Medulla oblongata (tissue), 1 donor: ENCODE measurements at regions not wholly inside any gene's neighbourhood (a gene's known extent, or its start where the extent isn't known, plus 50 kb on each side); places are given as distances from the start of the nearest gene placed in this dataset.
"Not testable (repeated sequence)": the region's sequence is repeated elsewhere in the genome, so short reads cannot be mapped to it uniquely, and the experiment has no call there.

Experiments
- DNase-seq: peaks from one replicate; pipeline ENCODE4 v3.0.0-alpha.2; 2015; ENCODE audit errors: extremely low spot score

DNA sequence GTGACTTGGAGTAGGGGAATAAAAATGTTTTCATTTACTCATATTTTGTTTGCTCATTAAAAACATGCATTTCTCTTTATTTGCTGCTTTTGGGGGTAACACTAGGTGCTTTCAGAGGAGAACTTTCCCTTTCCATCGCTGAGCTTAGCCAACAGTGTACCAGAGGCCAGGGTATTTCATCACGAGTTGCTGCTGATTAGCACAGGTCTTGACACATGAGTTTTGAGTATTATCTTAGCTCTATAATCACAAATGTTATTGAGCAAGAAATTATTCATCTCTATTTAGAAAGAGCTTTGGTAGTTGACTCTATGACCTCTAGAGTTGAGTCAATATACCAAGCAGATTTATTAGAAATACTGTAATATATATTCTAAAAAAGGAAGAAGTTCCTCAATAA, 375.9 kb downstream of the NXPH1 start:
- no peak for DNase-seq

- no peak for DNase-seq
These were observed 384.1 kb downstream of the NXPH1 start for GRCh38 chr7:8817448-8818036.

GRCh38 chr7:8818406-8818805, 385.0 kb downstream of the NXPH1 start:
- no peak for DNase-seq

GRCh38 chr7:8822595-8822994, 389.2 kb downstream of the NXPH1 start:
- DNase-seq = no peak

DNA sequence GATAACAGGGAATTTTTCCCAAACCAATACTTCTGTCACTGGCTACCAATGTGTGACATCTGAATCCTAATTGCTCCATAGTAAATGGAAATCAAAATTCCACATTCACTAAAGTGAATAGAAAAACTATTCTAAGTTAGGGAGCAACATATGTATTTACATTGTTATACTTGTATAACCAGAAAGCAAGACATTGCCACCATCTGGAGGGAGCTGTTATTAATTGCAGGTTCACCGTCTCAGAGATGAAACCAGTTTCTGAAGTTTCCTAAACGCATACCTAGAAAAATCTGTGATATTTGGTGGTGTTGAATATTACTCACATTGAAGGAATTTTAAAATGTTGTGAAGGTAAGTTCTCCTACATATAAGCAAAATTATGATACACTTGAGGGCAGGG, 390.1 kb downstream of the NXPH1 start:
- DNase-seq = no peak

GRCh38 chr7:8827329-8827728, 393.9 kb downstream of the NXPH1 start:
- DNase-seq = no peak

DNA sequence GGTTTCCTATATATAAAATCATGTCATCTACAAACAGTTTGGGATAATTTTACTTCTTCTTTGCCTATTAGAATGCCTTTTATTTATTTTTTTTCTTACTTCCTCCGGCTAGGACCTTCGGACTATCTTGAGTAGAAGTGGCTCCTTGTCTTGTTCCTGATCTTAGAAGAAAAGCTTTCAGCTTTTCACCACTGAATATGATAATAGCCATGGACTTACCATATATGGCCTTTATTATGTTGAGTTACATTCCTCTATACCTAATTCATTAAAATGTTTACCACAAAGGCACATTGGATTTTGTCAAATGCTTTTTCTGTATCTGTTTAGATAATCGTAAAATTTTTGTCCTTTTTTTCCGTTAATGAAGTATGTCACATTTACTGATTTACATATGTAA, 395.7 kb downstream of the NXPH1 start:
- no peak for DNase-seq

DNA sequence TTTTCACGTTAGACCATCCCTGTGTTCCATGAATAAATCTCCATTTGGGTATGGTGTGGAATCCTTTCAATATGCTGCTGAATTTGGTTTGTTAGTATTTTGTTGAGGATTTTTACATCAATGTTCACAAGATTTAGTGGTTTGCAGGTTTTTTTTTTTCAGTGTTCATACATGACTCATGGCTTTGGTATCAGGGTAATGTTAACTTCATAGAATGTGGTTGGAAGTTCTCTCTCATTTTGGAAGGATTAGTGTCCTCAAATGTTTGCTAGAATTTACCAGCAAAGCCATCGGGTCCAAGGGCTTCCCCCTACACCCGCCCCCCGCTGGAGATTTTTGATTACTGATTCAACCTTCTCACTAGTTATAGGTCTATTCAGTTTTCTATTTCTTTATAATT, 398.0 kb downstream of the NXPH1 start:
- no peak for DNase-seq

DNA sequence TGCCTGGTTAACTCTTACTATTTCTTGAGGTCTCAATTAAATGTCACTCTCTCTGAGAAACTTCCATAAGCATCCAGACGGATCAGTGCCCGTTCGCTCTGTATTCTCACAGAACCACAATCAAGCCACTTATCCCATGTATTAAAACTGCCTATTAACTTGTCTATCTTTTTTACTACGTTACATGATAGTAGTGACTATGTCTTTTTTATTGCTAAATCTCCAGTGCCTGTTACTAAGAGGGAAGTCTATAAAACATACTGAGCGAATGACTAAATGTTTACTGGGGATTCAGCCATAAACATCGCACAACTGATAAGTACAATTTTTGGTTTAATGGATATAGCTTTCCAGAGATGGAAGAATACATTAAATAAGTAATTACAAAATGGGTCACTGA, 399.9 kb downstream of the NXPH1 start:
- DNase-seq = no peak

DNA sequence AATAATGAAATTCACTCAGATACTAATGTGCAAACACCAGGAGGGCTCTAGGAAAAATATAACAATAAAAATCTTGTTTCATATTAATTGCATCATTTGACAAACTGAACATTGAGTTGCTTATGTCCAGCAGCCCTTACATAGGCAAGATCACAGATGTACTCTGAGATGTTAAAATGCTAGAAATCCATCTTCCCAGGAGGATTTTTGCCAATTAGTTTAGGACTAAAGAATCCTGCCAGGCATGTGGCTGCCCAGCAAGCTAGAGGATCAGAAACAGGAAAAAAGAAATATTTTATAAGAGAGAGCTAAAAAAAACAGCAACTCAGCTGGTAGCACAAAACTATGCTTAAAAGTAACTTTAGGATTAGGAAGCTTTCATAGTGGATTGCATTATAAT, 407.8 kb downstream of the NXPH1 start:
- DNase-seq = no peak

DNA sequence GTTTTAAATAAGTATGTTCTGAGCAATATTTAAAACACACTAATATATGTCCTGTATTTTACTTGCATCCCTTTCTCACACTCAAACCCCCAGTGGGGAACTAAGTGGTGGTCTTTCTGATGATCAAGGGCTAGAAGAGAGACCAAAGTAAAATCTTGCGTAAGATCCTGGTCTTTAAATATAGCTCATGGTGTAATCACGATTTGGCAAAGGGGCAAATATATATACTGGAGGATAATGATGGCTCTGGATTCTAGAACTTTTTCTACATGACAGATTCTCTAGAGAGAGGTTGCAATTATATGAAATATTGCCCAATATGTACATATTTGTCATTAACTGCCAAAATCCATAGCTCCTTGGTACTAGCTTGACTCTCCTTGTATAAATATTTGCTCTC, 438.3 kb downstream of the NXPH1 start:
- DNase-seq = no peak

GRCh38 chr7:8881916-8882315, 448.5 kb downstream of the NXPH1 start:
- DNase-seq = no peak

- no peak for DNase-seq
These were observed 452.1 kb downstream of the NXPH1 start for GRCh38 chr7:8885480-8886000.

- DNase-seq = not testable (repeated sequence)
These were observed 456.9 kb downstream of the NXPH1 start for GRCh38 chr7:8890346-8890745.

DNA sequence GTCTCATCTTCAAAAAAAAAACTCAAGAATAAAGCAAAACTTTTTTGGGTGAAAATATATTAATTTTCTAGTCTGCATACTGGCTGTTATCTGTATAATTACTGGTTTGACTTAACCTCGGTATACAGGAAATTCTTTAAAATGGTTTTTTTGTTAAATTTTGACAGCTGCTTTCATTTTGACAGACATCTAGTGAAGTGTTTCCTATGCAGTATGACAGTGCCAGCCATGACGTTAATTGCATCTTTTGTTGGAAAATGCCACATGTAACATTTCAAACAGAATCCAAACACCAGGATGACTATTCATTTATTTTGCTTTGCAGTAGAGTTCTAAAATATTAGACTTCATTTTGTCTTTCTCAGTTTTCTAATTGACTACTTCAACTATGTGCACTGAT, 460.4 kb downstream of the NXPH1 start:
- no peak for DNase-seq

GRCh38 chr7:8906396-8907075, 473.1 kb downstream of the NXPH1 start:
- no peak for DNase-seq

- no peak for DNase-seq
These were observed 475.5 kb downstream of the NXPH1 start for GRCh38 chr7:8908889-8909288.

GRCh38 chr7:8913682-8914081, 480.3 kb downstream of the NXPH1 start:
- no peak for DNase-seq

DNA sequence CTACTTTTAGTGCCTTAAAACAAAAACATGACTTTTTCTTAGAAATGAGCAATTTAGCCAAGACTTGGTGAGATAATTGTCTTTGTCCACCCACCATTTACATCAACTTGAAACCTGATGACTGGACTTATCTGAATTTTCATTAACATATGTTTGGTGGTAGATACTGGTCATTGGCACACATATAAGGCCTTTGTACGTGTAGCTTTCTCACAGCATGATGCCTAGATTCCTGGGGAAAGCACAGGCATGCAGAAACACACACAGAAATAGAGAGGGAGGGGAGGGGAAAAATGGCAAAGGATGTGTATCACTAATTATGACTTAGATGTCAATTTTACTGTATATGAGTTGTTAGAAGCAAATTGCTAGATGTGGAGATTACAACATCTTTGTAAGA, 488.4 kb downstream of the NXPH1 start:
- no peak for DNase-seq

DNA sequence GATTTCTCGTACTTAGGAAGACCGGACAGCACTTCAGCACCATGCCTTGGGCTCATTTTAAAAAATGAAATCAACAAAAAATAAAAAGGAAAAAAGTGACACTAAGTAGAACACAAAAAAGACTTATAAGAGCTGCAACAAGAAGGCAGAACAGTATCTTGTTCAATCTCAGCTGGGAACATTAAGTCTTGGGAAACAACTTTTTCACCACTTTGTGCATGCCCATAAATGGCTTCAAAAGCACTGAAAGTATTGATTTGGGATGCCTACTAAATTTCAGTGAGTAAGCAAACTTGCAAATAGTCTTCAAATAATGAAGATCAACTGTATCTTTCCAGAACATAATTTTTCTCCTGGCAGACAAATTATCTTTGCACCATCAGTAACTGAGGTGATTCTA, 489.3 kb downstream of the NXPH1 start:
- no peak for DNase-seq

GRCh38 chr7:8923164-8923806, 489.9 kb downstream of the NXPH1 start:
- no peak for DNase-seq

- no peak for DNase-seq
These were observed 498.7 kb downstream of the NXPH1 start for GRCh38 chr7:8931906-8932646.
